NCI-H82 treated with DMSO at 0.1 percent for 48 hours (cell line): ENCODE measurements at regions not wholly inside any gene's neighbourhood (a gene's known extent, or its start where the extent isn't known, plus 50 kb on each side); places are given as distances from the start of the nearest gene placed in this dataset.

Source experiments
- DNase-seq: peaks from one replicate; lab custom pipeline; 2025; ENCODE audit not compliant: unreplicated experiment; lab: John Stamatoyannopoulos, UW

DNA sequence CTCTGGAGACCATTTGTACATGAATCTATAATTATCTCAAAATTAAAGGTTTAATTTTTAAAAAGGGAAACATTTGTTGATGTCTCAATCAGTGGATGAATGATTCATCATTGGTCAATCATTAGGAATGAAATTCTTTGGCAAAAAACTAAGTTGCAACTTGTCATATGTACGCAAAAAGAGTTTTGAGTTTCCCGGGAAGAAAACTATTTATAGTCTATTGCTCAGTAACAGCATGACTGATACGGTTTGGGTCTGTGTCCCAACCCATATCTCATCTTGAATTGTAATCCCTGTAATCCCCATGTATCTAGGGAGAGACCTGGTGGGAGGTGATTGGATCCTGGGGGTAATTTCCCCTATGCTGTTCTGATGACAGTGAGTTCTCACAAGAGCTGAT is 765.8 kb upstream of the ROBO1 start:
- no peak for DNase-seq

DNA sequence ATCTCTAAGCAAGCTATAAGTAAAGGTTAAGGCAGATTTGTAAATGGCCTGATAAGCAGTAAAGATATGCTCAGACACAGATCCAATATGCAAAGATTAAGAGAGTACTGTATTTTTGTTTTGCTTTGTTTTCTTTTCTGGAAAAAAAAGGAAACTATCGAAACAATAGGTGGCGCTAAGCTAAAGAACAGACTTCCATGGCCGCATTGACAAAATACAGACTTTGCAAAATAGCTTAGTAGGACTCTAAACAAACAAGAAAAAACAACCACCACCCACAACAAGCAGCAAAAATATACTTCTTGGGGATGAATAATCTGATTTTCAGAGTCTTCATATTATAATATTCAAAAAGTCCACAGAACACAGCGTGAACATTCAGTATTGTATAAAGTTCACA is 758.4 kb upstream of the ROBO1 start:
- no peak for DNase-seq

DNA sequence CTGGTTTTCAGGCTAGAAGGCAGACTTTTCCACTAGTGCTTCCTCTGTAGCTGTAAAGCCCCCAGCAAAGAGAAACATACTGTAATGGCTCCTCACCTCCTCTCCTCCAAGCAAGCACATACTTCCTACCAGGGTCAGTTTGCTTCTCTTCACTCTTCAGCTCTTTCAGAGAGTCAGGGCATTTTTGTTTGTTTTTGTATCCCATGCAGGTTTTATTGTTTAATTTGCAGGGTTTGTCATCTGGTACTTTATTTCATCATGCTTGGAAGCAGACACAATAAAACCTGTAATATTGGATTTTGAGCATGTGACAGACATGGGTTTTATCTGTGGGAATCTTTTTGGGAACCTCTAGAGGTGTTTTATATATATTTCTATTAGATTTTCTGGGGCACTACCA is 753.3 kb upstream of the ROBO1 start:
- DNase-seq, result no peak

DNA sequence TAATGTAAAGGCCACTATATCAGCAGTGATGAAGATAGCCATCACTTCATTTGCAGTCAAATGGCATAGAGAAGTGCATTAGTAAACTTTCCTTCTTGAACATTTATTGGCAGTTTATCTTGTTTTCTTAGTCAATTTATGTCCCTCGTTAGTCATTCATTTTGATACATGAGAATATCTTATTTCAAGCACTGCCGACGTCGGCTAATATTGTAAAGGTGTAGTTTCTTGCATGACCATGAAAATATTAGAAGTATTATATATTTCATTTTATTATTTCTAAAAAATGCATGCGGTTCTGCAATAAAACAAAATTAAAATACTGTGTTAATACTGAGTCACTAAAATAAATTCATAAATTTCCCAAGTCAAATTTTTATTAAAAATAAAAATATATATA is 751.6 kb upstream of the ROBO1 start:
- DNase-seq, result no peak

DNA sequence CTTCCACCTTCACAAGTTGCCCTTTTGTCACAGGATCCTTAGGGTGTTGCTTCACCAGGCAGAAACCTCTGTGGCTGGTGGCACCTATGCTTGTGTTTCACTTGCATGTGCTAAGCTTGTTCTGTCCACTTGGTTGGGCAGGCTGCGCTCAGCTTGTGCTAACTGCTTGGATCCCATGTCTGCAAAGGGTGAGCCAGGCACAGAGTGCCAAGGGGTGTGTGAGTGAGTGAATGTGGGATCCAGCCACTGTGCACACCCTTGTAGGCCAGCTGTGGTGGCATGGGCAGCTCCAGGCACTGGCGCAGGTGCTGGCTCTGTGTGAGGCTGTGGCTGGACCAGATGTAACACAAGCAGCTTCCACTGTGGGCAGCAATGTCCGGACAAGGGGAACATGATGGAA is 728.7 kb upstream of the ROBO1 start:
- DNase-seq, result no peak

DNA sequence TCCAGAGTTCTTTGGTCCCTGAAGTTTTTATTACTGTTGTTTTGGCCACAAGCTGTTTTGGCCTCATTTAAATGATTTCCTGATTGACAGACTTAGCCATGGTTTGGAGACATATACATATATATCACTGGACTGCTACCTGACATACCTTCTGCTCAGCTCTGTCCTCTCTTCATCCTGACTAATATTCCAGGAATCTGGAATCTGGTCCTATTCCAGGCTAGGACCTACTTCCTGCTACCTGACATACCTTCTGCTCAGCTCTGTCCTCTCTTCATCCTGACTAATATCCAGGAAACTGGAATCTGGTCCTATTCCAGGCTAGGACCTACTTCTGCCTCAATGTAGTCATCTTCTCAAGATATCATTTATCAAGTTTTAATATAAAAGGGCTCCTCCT is 724.4 kb upstream of the ROBO1 start:
- no peak for DNase-seq

DNA sequence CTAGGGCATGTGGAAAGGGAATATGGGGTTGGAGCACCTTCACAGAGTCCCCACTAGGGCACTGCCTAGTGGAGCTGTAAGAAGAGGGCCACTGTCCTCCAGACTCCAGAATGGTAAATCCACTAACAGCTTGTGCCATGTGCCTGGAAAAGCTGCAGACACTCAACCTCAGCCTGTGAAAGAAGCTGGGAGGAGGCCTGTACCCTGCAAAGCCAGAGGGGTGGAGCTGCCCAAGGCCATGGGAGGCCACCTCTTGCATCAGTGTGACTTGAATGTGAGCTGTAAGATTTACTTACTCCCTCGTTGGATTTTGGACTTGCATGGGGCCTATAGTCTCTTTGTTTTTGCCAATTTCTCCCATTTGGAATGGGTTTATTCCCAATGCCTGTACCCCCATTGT is 705.2 kb upstream of the ROBO1 start:
- no peak for DNase-seq

DNA sequence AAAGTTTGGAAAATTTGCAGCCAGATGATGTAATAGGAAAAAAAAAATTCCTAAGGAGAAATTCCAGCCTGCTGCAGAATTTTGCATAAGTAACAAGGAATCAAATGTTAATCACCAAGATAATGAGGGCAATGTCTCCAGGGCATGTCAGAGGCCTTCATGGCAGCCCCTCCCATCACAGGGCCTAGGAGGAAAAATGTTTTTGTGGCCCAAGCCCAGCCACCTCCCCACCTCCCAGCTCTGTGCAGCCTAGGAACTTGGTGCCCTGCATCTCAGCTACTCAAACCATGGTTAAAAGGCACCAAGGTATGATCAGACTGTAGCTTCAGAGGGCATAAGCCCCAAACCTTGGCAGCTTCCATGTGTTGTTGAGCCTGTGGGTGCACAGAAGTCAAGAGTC is 704.7 kb upstream of the ROBO1 start:
- no peak for DNase-seq

DNA sequence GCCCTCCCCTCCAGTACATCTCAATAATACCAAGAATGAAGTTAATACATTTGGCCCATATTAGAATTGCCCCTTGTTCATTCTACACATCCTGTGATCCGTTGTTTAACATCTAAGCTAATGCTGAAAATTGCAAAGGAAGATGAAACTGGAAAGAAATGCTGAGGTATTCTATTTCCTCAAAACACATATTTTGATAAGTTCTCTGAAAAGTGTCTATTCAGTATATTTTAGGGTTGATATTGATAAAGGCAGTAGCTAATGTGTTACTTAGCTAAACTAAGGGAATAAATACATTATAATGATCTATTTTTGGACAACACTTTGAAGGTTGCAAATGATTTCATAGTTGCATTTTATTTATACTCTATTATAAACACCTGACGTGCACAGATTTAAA is 702.6 kb upstream of the ROBO1 start:
- DNase-seq, result no peak

DNA sequence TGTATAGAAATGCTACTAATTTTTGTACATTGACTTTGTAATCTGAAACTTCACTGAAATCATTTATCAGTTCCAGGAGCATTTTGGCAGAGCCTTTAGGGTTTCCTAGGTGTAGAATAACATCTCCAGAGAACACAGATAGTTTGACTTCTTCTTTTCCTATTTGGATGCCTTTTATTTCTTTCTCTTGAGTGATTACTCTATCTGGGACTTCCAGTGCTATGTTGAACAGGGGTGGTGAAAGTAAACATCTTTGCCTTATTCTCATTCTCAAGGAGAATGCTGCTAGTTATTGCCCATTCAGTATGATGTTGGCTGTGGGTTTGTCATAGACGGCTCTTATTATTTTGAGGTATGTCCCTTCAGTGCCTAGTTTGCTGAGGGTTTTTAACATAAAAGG is 697.9 kb upstream of the ROBO1 start:
- no peak for DNase-seq

DNA sequence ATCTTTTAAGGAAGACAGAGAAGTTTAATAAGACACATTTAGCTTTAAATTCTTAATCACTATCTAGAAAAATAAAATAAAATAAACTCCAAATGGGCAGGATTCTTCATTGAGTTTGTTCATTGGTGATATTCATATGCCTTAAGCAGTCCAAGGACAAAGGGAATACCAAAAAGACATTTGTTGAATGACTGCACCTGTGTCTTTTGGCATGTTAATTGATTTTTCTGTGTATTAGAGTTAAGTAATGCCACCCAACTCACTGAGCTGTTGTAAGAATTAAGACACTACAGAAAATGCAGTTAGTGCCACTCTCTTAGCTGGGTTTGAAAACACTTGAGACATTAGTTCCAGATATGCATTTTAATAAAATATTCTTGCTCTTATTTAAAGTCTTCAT is 683.6 kb upstream of the ROBO1 start:
- DNase-seq, result no peak

DNA sequence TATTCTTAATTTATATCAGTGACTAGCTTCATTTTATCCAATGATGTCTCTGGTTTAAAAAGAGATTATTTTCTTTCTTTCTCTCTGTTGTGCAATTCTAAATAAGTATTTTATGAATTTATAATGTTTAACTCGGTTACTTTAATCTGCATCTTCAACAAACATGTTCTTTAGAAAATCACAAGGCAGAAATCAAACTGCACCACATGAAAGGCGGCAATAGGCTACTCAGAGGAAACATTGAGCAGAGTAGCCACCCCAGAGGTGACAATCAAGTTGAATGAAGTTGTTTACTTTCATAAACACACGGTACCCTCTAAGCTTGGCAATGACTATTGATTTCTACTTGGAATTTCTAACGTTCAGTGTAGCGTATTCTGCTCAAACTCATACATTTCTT is 677.8 kb upstream of the ROBO1 start:
- no peak for DNase-seq

DNA sequence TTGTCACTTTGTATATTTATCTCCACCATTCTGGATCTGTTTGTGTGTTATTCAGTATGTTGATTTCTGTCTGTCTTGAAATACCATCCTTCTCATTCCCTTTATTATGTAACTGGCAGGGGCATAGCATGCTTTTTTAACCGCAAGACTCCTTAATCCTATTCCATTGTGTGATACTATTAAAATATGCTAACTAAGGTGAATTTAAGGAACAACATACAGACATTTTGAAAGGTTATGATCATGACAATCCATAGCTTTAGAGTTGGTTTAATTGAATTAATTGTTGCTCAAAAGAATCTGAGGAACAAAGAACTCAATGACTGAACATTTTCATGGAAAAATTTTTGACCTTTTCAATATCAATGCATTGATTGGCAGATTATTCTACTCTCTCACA is 677.3 kb upstream of the ROBO1 start:
- DNase-seq, result no peak

DNA sequence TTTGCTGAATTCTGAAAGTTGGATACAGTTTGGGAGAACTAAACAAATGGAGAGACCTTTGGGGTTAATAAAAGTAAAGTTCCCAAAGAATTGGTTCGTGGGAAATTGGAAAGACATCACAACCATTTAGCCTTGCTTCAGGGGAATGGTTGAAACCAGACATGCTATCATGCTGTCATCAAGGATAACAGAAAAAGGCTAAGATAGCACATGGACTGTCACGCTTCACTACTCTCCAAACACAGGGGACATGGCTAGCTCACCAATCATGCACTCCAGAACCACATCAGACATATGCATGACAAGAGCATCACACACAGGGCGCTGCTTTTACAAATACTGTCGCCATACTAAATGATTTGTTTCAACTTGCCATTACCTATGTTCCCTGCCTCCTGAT is 671.7 kb upstream of the ROBO1 start:
- DNase-seq, result no peak

DNA sequence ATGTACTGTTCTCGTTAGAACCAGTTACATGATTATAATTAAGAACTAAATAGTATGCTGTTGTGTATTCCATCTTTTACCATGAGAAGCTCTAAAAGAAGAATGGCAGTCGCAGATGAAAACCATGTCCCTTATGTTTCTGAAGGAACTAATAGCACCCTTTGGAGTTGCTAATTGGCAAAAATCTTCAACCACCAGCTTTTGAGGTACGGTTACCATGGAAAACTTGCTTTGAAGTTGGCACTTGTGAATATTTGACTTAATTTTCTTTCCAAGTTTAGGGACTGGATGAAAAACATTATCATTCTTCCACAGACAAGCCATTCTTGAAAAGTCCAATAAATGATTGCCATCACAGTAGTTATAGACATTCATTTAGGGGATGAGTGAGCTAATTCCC is 666.6 kb upstream of the ROBO1 start:
- no peak for DNase-seq

DNA sequence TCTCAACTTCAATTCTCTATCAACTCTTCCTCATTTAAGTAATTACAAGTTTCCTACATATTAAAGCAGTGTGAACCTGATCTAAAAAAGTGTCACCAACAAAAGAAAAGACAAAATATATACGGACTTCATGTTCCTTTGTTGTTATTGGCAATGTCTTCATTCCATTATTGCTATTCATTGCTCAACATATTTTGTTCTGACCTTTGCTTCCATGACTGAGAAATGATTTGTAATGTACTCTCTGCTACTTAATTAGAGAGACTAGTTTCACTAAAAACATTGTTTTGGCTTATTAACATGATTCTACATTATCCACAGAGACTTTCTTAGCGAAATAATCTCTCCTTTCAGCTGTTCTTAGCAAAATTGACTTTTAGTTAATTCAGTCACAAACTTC is 657.2 kb upstream of the ROBO1 start:
- no peak for DNase-seq

DNA sequence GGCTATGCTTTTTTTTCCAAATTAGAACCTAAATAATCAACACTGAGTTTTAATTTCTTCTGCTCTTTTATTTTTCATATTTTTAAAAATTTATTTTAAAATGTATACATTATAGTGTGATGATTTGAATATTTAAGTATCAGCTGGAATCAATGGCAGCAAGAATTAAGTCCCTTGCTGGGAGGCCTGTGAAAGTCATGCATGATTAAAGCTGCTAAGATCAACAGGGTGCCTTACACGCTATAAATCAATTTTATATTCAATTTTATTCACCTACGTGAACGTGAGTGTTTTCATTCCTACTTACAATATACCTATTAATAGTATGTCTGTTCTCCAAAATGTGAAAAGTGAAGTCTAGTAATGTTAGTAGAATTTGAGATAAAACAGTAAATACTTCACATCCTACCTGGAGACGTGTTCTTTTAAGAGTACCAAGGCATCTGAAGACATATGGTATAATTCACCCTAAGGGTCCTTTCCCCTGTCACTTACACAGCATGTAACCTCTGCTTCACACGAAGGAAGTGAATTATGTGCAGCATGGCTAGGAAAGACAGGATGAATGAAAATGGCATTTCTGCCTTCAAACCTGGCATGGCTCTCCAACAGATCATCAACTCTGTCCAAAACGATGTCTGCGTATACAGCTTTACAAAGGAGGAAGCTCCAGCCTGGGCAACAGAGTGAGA is 640.4 kb upstream of the ROBO1 start:
- DNase-seq, result no peak

DNA sequence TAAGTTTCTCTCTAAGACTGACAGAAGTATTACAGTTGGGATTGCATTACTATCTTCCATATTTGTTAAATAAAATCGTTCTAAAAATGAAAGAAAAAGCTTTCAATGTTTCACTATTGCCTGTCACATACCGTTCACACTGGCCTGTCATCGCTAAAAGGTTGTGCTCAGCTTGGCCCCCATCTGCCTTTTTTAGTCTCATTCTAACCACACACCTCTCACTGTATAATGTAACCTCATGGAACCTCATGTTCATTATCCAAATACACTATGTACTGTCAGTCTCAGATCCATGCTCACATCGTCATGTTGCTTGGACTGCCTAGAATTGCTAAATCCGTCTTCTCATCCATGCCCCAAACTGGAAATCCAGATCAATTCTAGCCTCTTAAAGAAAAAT is 637.8 kb upstream of the ROBO1 start:
- DNase-seq, result no peak

DNA sequence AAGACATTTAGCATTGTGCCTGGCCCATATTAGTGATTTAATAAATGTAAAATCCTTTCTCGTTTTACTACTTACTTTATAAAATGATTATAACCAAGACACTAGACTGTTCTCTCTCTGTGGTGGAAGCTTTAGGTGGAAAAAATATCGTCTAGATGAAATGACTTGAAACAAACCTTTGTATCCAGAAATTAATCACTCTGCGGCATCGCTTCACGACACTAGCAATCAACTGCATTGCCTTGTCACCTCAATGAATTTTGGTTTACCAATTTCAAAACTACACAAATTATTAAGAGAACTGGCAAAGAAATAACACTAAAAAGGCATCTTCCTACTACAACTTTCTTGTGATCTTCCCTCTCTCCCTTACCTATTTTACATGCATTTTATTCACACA is 627.2 kb upstream of the ROBO1 start:
- no peak for DNase-seq

DNA sequence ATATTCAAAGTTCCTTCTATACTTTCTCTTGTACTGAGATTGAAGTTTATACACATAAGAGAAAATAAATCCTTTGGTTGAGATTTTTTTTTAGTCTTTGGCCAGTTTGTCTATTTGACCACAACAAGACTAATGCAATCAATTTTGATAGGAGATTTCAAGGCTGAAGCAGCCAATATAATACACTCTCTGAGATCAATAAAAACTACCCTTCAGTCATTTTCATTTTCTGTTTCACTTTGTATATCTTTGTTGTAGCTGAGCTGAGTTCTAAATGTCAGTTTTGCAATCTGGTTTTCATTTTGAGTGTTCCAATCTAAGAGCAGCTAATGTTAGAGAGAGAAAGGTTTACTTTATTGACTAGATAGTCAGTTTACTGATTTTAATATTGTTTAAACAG is 623.8 kb upstream of the ROBO1 start:
- DNase-seq, result no peak

DNA sequence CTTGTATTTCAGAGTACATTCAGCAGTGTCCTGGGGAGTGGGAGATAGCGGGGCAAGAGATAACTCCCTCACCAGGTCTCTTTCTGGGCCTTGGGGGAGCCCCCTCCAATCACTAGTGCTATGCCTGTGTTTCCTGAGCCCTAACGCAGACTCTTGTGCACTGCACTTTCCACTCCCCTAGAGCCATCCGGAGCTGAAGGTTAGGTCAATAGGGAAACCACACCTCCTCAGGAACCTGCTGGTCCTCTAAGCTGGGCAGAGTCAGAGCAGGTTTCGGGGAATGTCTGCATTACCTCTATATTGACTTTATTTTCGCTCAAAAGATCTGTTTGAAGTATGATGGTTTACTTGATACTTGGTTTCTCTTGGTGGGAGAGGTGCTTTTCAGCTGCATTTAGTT is 617.0 kb upstream of the ROBO1 start:
- no peak for DNase-seq

DNA sequence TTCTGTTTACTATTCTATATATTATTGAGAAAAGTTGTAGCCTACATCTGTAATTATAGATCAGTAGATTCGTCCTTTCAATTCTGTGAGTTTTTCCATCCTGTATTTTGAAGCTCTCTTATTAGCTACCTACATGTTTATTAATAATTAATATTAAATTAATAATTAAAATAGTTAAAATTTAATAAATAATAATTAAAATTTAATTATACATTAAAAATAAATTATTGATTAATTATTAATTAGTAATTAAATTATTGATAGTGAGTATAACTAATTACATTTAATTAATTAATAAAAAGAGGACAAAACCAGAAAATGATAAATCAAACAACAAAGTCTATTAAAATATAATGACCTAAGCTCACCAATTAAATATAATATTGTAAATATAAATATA is 606.6 kb upstream of the ROBO1 start:
- DNase-seq, result no peak

DNA sequence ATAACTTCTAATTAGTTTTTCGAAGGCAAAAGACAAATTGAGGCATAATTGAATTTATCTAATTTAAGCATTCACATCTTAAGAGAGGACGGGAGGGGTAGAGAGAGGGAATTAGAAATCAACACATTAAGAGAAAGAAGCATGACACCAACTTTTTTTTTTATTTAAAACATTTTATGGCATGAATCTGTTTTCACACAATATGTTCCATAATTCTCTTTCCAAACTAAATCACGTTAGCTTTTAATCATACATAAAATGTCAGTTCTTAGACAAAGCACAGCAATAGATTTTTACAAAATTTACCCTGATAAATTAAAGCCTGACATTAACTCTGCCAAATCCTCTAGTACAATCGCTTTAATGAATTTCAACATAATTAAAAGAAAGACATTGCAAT is 600.8 kb upstream of the ROBO1 start:
- DNase-seq, result no peak
